Vagina (tissue), 2 donors: ENCODE measurements at regions not wholly inside any gene's neighbourhood (a gene's known extent, or its start where the extent isn't known, plus 50 kb on each side); places are given as distances from the start of the nearest gene placed in this dataset.

Source experiments
- DNase-seq, 2 donors: peaks; one replicate each; pipeline ENCODE4 v3.0.0-alpha.2; 2017; ENCODE audit errors: extremely low spot score in 2 of 2
- H3K27ac ChIP-seq: fragments of 200-600 bp; sonication (generic); one replicate; pipeline ENCODE4 v1.5.1; 2019
- H3K27me3 ChIP-seq: fragments of 200-600 bp; sonication (generic); one replicate; pipeline ENCODE4 v1.5.1; 2019
- H3K36me3 ChIP-seq, 2 donors: fragments of 200-600 bp; sonication (generic); one replicate each; pipeline ENCODE4 v1.5.1; 2017 to 2019
- H3K4me1 ChIP-seq: fragments of 200-600 bp; sonication (generic); one replicate; pipeline ENCODE4 v1.5.1; 2019
- H3K4me3 ChIP-seq, 2 donors: fragments of 200-600 bp; sonication (generic); 1 replicate in 1 of 2; 2 replicates in 1 of 2; pipeline ENCODE4 v1.5.1; 2016 to 2019
- H3K9me3 ChIP-seq: fragments of 200-600 bp; sonication (generic); one replicate; pipeline ENCODE4 v1.5.1; 2019
- CTCF ChIP-seq, 3 experiments: fragments of 450-650 bp in 2 of 3; fragments of 200-600 bp in 1 of 3; sonication (generic) in 1 of 3; IDR thresholded peaks; one replicate each; pipeline ENCODE4 v1.5.1; 2017 to 2019; ENCODE audit warnings: antibody characterized with exemption in 3 of 3, mild to moderate bottlenecking in 2 of 3, moderate library complexity in 2 of 3
- POLR2A ChIP-seq, 2 donors: fragments of 450-650 bp; IDR thresholded peaks; one replicate each; pipeline ENCODE4 v1.6.1; 2017; ENCODE audit warnings: antibody characterized with exemption in 2 of 2, mild to moderate bottlenecking in 2 of 2, moderate library complexity in 2 of 2
- POLR2AphosphoS5 ChIP-seq, 2 donors: sonication (generic); formaldehyde crosslinking; IDR thresholded peaks; one replicate each; pipeline ENCODE4 v1.9.0; 2017; ENCODE audit warnings: antibody characterized with exemption in 2 of 2, mild to moderate bottlenecking in 2 of 2, low read depth in 1 of 2; ENCODE audit not compliant: insufficient read depth in 1 of 2
- intact Hi-C: fragments of 100-400 bp; cut with DNase I; formaldehyde crosslinking; loops from one replicate; pipeline ENCODE4 v1.15.1; 2023

GRCh38 chr10:118246332-118247295, 95.5 kb downstream of the FAM204A start:
- Histone ChIP-seq H3K27me3 (peaks cover 3% of the 10 kb centered on the region), H3K4me1 (no peaks in the 10 kb centered on the region), H3K36me3 (no peaks in the 10 kb centered on the region), H3K27ac (no peak overlapping the region), H3K9me3 (no peaks in the 10 kb centered on the region), H3K4me3 (no peak overlapping the region)
- intact Hi-C loops: loop anchor here (10.0 kb wide), 1 partner anchor 712 kb away; no protein-coding TSS in a partner anchor
- DNase-seq: no peak
- TF ChIP-seq CTCF (IDR thresholded peaks at IDR 0.05) (no peak), POLR2AphosphoS5 (IDR thresholded peaks at IDR 0.05; ENCODE audit: insufficient read depth in 1 of 2, low read depth in 1 of 2) (no peak), POLR2A (IDR thresholded peaks at IDR 0.05) (no peak)

- Histone ChIP-seq H3K9me3 (no peaks in the 10 kb centered on the region), H3K27me3 (peaks cover 3% of the 10 kb centered on the region), H3K36me3 (no peaks in the 10 kb centered on the region), H3K4me3 (no peak overlapping the region), H3K27ac (no peak overlapping the region), H3K4me1 (no peaks in the 10 kb centered on the region)
- TF ChIP-seq CTCF (IDR thresholded peaks at IDR 0.05): no peak
- TF ChIP-seq POLR2AphosphoS5 (IDR thresholded peaks at IDR 0.05; ENCODE audit: insufficient read depth in 1 of 2, low read depth in 1 of 2): no peak
- TF ChIP-seq POLR2A (IDR thresholded peaks at IDR 0.05): no peak
- DNase-seq: no peak
- intact Hi-C loops: loop anchor here (10.0 kb wide), 1 partner anchor 709 kb away; no protein-coding TSS in a partner anchor
Measured at GRCh38 chr10:118243907-118244306, 98.2 kb downstream of the FAM204A start.

- no peak for DNase-seq
- TF ChIP-seq CTCF (IDR thresholded peaks at IDR 0.05): peak; percentile 80 to 87 (median 86)
- no peak for TF ChIP-seq POLR2A (IDR thresholded peaks at IDR 0.05)
- peak in 1 of 2 donors; percentile 32 for TF ChIP-seq POLR2AphosphoS5 (IDR thresholded peaks at IDR 0.05; ENCODE audit: insufficient read depth in 1 of 2, low read depth in 1 of 2)
- no peaks in the 10 kb centered on the region for H3K9me3 ChIP-seq
- H3K4me3 ChIP-seq: no peak overlapping the region
- no peak overlapping the region for H3K27ac ChIP-seq
- H3K27me3 ChIP-seq: peaks cover 3% of the 10 kb centered on the region
- H3K36me3 ChIP-seq: no peaks in the 10 kb centered on the region
- intact Hi-C loops: loop anchor here (10.0 kb wide), 1 partner anchor 707 kb away; no protein-coding TSS in a partner anchor
- H3K4me1 ChIP-seq: no peaks in the 10 kb centered on the region
Measured at GRCh38 chr10:118241229-118242137, 100.6 kb downstream of the FAM204A start.

DNA sequence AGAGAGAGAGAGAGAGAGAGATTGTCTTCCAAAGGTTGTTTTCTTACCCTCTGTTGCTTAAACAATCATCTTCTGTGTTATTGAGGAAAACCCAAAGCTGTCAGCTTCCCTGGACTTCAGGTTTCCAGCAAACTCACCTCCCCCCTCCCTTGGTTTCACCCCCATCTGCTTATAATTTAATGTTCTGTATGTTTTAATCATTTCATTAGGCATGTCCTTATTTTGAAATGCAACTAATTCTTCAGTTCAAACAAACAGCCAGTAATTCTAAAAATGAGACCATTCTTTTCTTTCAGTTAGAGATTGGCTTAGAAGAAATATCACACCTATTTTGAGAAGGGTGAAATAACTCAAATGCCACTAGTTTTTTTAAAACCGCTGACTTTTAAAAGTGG, 102.9 kb downstream of the FAM204A start:
- H3K27me3 ChIP-seq: no peaks in the 10 kb centered on the region
- no peak for TF ChIP-seq CTCF (IDR thresholded peaks at IDR 0.05)
- TF ChIP-seq POLR2AphosphoS5 (IDR thresholded peaks at IDR 0.05; ENCODE audit: insufficient read depth in 1 of 2, low read depth in 1 of 2): no peak
- TF ChIP-seq POLR2A (IDR thresholded peaks at IDR 0.05): no peak
- intact Hi-C loops: no loop called here
- no peak overlapping the region for H3K4me3 ChIP-seq
- no peak overlapping the region for H3K27ac ChIP-seq
- no peaks in the 10 kb centered on the region for H3K4me1 ChIP-seq
- H3K36me3 ChIP-seq: no peaks in the 10 kb centered on the region
- no peaks in the 10 kb centered on the region for H3K9me3 ChIP-seq
- no peak for DNase-seq
